ENCODE measurements at regions not wholly inside any gene's neighbourhood (a gene's known extent, or its start where the extent isn't known, plus 50 kb on each side); places are given as distances from the start of the nearest gene placed in this dataset.

- peak; percentile 59 for TF ChIP-seq ZBTB33 (IDR thresholded peaks at IDR 0.05)
- TF ChIP-seq EGR1 (IDR thresholded peaks at IDR 0.05; ENCODE audit: low read depth in 2 of 2) = peak in 1 of 2 donors; percentile 48
- peak; percentile 19 to 38 for TF ChIP-seq RAD21 (IDR thresholded peaks at IDR 0.05)
- peak; percentile 77 to 82 for TF ChIP-seq HNF4A (conservative IDR thresholded peaks at IDR 0.05)
- TF ChIP-seq FOXA2 (IDR thresholded peaks at IDR 0.05) = peak; percentile 8
- TF ChIP-seq YY1 (IDR thresholded peaks at IDR 0.05) = no peak
- peak; percentile 86 to 93 for TF ChIP-seq RXRA (IDR thresholded peaks at IDR 0.05)
- no peak for TF ChIP-seq ATF3 (IDR thresholded peaks at IDR 0.05)
- TF ChIP-seq SP1 (IDR thresholded peaks at IDR 0.05) = peak; percentile 51
- no peak for TF ChIP-seq HNF4G (IDR thresholded peaks at IDR 0.05)
- no peak for TF ChIP-seq TAF1 (conservative IDR thresholded peaks at IDR 0.05)
- TF ChIP-seq GABPA (IDR thresholded peaks at IDR 0.05 in 1 of 2, conservative IDR thresholded peaks at IDR 0.05 in 1 of 2) = no peak
- TF ChIP-seq REST (IDR thresholded peaks at IDR 0.05) = peak; percentile 25
- peak; percentile 56 to 63 for TF ChIP-seq JUND (IDR thresholded peaks at IDR 0.05)
- no peak for TF ChIP-seq NR2F2 (IDR thresholded peaks at IDR 0.05)
- TF ChIP-seq CTCF (IDR thresholded peaks at IDR 0.05; ENCODE audit: low read depth, low read length, missing input control) = no peak
- peak; percentile 25 for TF ChIP-seq MAX (IDR thresholded peaks at IDR 0.05)
- peak; percentile 28 for TF ChIP-seq FOXA1 (IDR thresholded peaks at IDR 0.05)
- WGBS = 16% methylated on average over 2 of the region's 2 CpGs
- no peaks in the 10 kb centered on the region for H3K27me3 ChIP-seq (ENCODE audit: control insufficient read depth in 4 of 4, insufficient read depth in 4 of 4, low read length in 3 of 4)
Measured at GRCh38 chr18:67132919-67133318, 383.6 kb downstream of the DSEL start.

More at GRCh38 chr18:67132919-67133318, 383.6 kb downstream of the DSEL start:
- DNase-seq (ENCODE audit: low spot score) = no peak
- no peak overlapping the region for H3K27ac ChIP-seq (ENCODE audit: low read depth in 1 of 2, low read length in 2 of 2)
- H3K36me3 ChIP-seq (ENCODE audit: control insufficient read depth in 4 of 4, insufficient read depth in 3 of 4, low read depth in 1 of 4, low read length in 3 of 4) = no peaks in the 10 kb centered on the region
- H3K9me3 ChIP-seq (ENCODE audit: control insufficient read depth in 4 of 4, low read length in 3 of 4) = no peaks in the 10 kb centered on the region
- no peak overlapping the region for H3K4me3 ChIP-seq (ENCODE audit: low read depth in 1 of 3, low read length in 3 of 3)
- H3K4me1 ChIP-seq (ENCODE audit: control insufficient read depth in 4 of 4, insufficient read depth in 4 of 4, low read length in 3 of 4) = peaks cover 0 to 11% (median 6%) of the 10 kb centered on the region in 4 donors
- no peak overlapping the region for H3K9ac ChIP-seq (ENCODE audit: low read depth in 1 of 2, low read length in 2 of 2)

Data from liver (tissue), 8 donors.